GM23338 (cell line): ENCODE measurements at regions not wholly inside any gene's neighbourhood (a gene's known extent, or its start where the extent isn't known, plus 50 kb on each side); places are given as distances from the start of the nearest gene placed in this dataset.

Experiments used
- ATAC-seq: fragments of 200-7000 bp; cut with Tn5 transposase; 3 replicates; pipeline ENCODE4 v1.9.1; 2020
- DNase-seq: peaks from one replicate; pipeline ENCODE4 v3.0.0-alpha.2; 2015; ENCODE audit warnings: low spot score
- H2AFZ ChIP-seq: fragments of 200-600 bp; sonication (generic); 2 replicates; pipeline ENCODE4 v1.8.0; 2016; ENCODE audit warnings: antibody characterized with exemption, mild to moderate bottlenecking, moderate library complexity
- H3F3A ChIP-seq: fragments of 200-600 bp; sonication (generic); replicated peaks from 2 replicates; pipeline ENCODE4 v1.8.0; 2017; ENCODE audit warnings: antibody characterized with exemption, mixed run types, low read depth
- H3K27ac ChIP-seq: fragments of 200-600 bp; sonication (generic); 2 replicates; pipeline ENCODE4 v1.6.1; 2016; ENCODE audit warnings: low read depth
- H3K27me3 ChIP-seq: fragments of 200-600 bp; sonication (generic); 2 replicates; pipeline ENCODE4 v1.8.0; 2016; ENCODE audit warnings: mild to moderate bottlenecking, mixed run types, moderate library complexity; ENCODE audit not compliant: insufficient read depth
- H3K36me3 ChIP-seq: fragments of 200-600 bp; sonication (generic); 2 replicates; pipeline ENCODE4 v1.8.0; 2016; ENCODE audit warnings: mild to moderate bottlenecking; ENCODE audit not compliant: insufficient read depth
- H3K4me1 ChIP-seq: fragments of 200-600 bp; sonication (generic); 2 replicates; pipeline ENCODE4 v1.8.0; 2016; ENCODE audit warnings: mild to moderate bottlenecking, moderate library complexity; ENCODE audit not compliant: insufficient read depth
- H3K4me2 ChIP-seq: fragments of 200-600 bp; sonication (generic); 2 replicates; pipeline ENCODE4 v1.7.1; 2017; ENCODE audit warnings: mixed run types
- H3K4me3 ChIP-seq: fragments of 200-600 bp; sonication (generic); 2 replicates; pipeline ENCODE4 v1.6.1; 2016; ENCODE audit warnings: mixed run types
- H3K79me2 ChIP-seq: fragments of 200-600 bp; sonication (generic); replicated peaks from 2 replicates; pipeline ENCODE4 v1.8.0; 2017; ENCODE audit warnings: mild to moderate bottlenecking; ENCODE audit not compliant: insufficient read depth
- H3K9me2 ChIP-seq: fragments of 200-600 bp; sonication (generic); 2 replicates; pipeline ENCODE4 v1.8.0; 2017; ENCODE audit not compliant: insufficient read depth
- H4K20me1 ChIP-seq: fragments of 200-600 bp; sonication (generic); replicated peaks from 2 replicates; pipeline ENCODE4 v1.8.0; 2017; ENCODE audit warnings: mild to moderate bottlenecking; ENCODE audit not compliant: insufficient read depth
- H3K27ac Mint-ChIP-seq: 2 replicates; pipeline ENCODE4 v1.8.0; 2020; ENCODE audit warnings: inconsistent platforms, mild to moderate bottlenecking, moderate library complexity, mixed read lengths
- H3K27me3 Mint-ChIP-seq: 3 replicates; pipeline ENCODE4 v1.8.0; 2022; ENCODE audit warnings: low read depth, mild to moderate bottlenecking, moderate library complexity, mixed read lengths, inconsistent platforms; ENCODE audit not compliant: insufficient read depth, poor library complexity
- H3K36me3 Mint-ChIP-seq: 3 replicates; pipeline ENCODE4 v1.8.0; 2021; ENCODE audit warnings: low read depth, mild to moderate bottlenecking, inconsistent platforms, moderate library complexity, mixed read lengths
- H3K4me1 Mint-ChIP-seq: 3 replicates; pipeline ENCODE4 v1.8.0; 2020; ENCODE audit warnings: mild to moderate bottlenecking, inconsistent platforms, mixed read lengths
- H3K4me3 Mint-ChIP-seq: 3 replicates; pipeline ENCODE4 v1.8.0; 2021; ENCODE audit warnings: moderate library complexity, mild to moderate bottlenecking, inconsistent platforms, mixed read lengths
- H3K9me3 Mint-ChIP-seq: 3 replicates; pipeline ENCODE4 v1.8.0; 2020; ENCODE audit warnings: moderate library complexity, mild to moderate bottlenecking, inconsistent platforms, mixed read lengths
- EZH2 ChIP-seq: fragments of 200-600 bp; sonication (generic); IDR thresholded peaks from one replicate; pipeline ENCODE4 v1.8.0; 2017; ENCODE audit warnings: antibody characterized with exemption, mild to moderate bottlenecking, low read depth; ENCODE audit not compliant: unreplicated experiment
- EZH2phosphoT487 ChIP-seq: fragments of 200-600 bp; sonication (generic); IDR thresholded peaks from one replicate; pipeline ENCODE4 v1.8.1; 2018; ENCODE audit warnings: antibody characterized with exemption; ENCODE audit not compliant: unreplicated experiment
- JUNB ChIP-seq: IDR thresholded peaks from one replicate; pipeline ENCODE4 v1.6.1; 2016; ENCODE audit warnings: antibody characterized with exemption; ENCODE audit not compliant: unreplicated experiment
- NANOG ChIP-seq: IDR thresholded peaks from 2 replicates; pipeline ENCODE4 v1.6.1; 2016; ENCODE audit warnings: antibody characterized with exemption, borderline replicate concordance
- POLR2AphosphoS5 ChIP-seq: IDR thresholded peaks from 2 replicates; pipeline ENCODE4 v1.6.1; 2016; ENCODE audit warnings: antibody characterized with exemption, low read depth
- STAT1 ChIP-seq: IDR thresholded peaks from one replicate; pipeline ENCODE4 v1.6.1; 2016; ENCODE audit warnings: antibody characterized with exemption; ENCODE audit not compliant: unreplicated experiment
- ZNF114 ChIP-seq: fragments of 250-450 bp; sonication (Bioruptor Pico); IDR thresholded peaks from 2 replicates; pipeline ENCODE4 v1.5.0; 2020; ENCODE audit warnings: mild to moderate bottlenecking, moderate library complexity
- ZNF331 ChIP-seq: fragments of 250-450 bp; sonication (Bioruptor Pico); IDR thresholded peaks from 2 replicates; pipeline ENCODE4 v1.5.0; 2020; ENCODE audit warnings: low read depth, mild to moderate bottlenecking, moderate library complexity
- TF ChIP-seq, protein P1 (sequence below): fragments of 250-450 bp; sonication (Bioruptor Pico); IDR thresholded peaks from 2 replicates; pipeline ENCODE4 v1.5.0; 2020; ENCODE audit warnings: mild to moderate bottlenecking, moderate library complexity
- TF ChIP-seq, protein P2 (sequence below): IDR thresholded peaks from 2 replicates; pipeline ENCODE4 v1.6.1; 2016; ENCODE audit warnings: antibody characterized with exemption

DNA sequence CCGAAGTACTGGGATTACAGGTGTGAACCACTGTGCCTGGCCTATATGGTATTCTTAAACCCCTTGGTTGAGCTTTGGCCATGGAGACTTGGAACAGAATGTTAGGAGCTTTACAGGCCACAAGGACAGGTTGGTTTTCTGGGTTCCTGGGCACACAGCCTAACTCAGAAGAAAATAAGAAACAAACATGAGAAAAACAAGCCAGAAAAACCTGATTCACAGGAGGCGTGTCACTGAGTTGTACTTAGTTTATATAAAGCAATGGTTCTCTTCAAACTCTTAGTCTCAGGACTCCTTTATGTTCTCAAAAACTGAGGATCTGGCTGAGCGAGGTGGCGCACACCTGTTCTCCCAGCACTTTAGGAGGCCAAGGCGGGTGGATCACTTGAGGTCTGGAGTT, 125.1 kb upstream of the SPATA13 start (continued):
- TF ChIP-seq, protein P1, sequence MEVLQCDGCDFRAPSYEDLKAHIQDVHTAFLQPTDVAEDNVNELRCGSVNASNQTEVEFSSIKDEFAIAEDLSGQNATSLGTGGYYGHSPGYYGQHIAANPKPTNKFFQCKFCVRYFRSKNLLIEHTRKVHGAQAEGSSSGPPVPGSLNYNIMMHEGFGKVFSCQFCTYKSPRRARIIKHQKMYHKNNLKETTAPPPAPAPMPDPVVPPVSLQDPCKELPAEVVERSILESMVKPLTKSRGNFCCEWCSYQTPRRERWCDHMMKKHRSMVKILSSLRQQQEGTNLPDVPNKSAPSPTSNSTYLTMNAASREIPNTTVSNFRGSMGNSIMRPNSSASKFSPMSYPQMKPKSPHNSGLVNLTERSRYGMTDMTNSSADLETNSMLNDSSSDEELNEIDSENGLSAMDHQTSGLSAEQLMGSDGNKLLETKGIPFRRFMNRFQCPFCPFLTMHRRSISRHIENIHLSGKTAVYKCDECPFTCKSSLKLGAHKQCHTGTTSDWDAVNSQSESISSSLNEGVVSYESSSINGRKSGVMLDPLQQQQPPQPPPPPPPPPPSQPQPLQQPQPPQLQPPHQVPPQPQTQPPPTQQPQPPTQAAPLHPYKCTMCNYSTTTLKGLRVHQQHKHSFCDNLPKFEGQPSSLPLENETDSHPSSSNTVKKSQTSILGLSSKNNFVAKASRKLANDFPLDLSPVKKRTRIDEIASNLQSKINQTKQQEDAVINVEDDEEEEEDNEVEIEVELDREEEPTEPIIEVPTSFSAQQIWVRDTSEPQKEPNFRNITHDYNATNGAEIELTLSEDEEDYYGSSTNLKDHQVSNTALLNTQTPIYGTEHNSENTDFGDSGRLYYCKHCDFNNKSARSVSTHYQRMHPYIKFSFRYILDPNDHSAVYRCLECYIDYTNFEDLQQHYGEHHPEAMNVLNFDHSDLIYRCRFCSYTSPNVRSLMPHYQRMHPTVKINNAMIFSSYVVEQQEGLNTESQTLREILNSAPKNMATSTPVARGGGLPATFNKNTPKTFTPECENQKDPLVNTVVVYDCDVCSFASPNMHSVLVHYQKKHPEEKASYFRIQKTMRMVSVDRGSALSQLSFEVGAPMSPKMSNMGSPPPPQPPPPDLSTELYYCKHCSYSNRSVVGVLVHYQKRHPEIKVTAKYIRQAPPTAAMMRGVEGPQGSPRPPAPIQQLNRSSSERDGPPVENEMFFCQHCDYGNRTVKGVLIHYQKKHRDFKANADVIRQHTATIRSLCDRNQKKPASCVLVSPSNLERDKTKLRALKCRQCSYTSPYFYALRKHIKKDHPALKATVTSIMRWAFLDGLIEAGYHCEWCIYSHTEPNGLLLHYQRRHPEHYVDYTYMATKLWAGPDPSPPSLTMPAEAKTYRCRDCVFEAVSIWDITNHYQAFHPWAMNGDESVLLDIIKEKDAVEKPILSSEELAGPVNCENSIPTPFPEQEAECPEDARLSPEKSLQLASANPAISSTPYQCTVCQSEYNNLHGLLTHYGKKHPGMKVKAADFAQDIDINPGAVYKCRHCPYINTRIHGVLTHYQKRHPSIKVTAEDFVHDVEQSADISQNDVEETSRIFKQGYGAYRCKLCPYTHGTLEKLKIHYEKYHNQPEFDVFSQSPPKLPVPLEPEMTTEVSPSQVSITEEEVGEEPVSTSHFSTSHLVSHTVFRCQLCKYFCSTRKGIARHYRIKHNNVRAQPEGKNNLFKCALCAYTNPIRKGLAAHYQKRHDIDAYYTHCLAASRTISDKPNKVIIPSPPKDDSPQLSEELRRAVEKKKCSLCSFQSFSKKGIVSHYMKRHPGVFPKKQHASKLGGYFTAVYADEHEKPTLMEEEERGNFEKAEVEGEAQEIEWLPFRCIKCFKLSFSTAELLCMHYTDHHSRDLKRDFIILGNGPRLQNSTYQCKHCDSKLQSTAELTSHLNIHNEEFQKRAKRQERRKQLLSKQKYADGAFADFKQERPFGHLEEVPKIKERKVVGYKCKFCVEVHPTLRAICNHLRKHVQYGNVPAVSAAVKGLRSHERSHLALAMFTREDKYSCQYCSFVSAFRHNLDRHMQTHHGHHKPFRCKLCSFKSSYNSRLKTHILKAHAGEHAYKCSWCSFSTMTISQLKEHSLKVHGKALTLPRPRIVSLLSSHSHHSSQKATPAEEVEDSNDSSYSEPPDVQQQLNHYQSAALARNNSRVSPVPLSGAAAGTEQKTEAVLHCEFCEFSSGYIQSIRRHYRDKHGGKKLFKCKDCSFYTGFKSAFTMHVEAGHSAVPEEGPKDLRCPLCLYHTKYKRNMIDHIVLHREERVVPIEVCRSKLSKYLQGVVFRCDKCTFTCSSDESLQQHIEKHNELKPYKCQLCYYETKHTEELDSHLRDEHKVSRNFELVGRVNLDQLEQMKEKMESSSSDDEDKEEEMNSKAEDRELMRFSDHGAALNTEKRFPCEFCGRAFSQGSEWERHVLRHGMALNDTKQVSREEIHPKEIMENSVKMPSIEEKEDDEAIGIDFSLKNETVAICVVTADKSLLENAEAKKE: no peak
- no peak for TF ChIP-seq STAT1
- no peak for TF ChIP-seq ZNF331 (CRISPR knock-in tag)
- TF ChIP-seq JUNB: no peak
- no peak for TF ChIP-seq ZNF114 (CRISPR knock-in tag)

DNA sequence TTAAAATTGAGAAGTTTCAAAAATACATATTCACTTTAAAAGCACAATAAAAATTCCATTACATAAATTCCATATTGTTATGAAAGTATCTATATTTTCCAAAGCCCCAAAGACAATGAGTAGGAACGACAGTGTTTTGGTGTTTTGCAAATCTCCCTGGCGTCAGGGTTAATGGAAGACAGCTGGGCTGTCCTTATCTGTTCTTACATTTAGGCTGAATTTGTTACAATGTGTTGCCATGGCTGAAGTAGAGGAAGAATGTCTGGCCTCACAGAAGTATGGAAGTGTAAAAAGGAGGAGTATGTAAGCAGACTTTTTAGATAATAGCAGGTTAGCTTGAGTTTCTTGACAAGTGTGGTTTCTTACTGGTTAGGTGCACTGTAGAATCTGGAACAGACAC, 124.4 kb upstream of the SPATA13 start:
- H3K9me3 Mint-ChIP-seq: no peaks in the 10 kb centered on the region
- no peak overlapping the region for H3K4me2 ChIP-seq
- H3K27ac Mint-ChIP-seq: no peak overlapping the region
- no peaks in the 10 kb centered on the region for H3K36me3 ChIP-seq
- H2AFZ ChIP-seq: peak overlapping the region; percentile 9; the same call in 1 of the 2 replicates
- no peaks in the 10 kb centered on the region for H3K36me3 Mint-ChIP-seq
- DNase-seq (no peak), ATAC-seq (no peak)
- no peaks in the 10 kb centered on the region for H4K20me1 ChIP-seq
- peaks cover 20% of the 10 kb centered on the region for H3K4me1 Mint-ChIP-seq
- H3K79me2 ChIP-seq: no peaks in the 10 kb centered on the region
- H3F3A ChIP-seq: no peaks in the 10 kb centered on the region
- no peak overlapping the region for H3K27ac ChIP-seq
- no peaks in the 10 kb centered on the region for H3K27me3 ChIP-seq
- no peak overlapping the region for H3K4me3 Mint-ChIP-seq
- H3K9me2 ChIP-seq: no peaks in the 10 kb centered on the region
- H3K27me3 Mint-ChIP-seq: peaks cover 22% of the 10 kb centered on the region
- no peak overlapping the region for H3K4me3 ChIP-seq
- H3K4me1 ChIP-seq: no peaks in the 10 kb centered on the region; the same call in 1 of the 2 replicates
- TF ChIP-seq, protein P1: no peak
- TF ChIP-seq EZH2phosphoT487: no peak
- no peak for TF ChIP-seq JUNB
- TF ChIP-seq NANOG: no peak
- no peak for TF ChIP-seq POLR2AphosphoS5
- TF ChIP-seq EZH2: no peak
- no peak for TF ChIP-seq STAT1
- no peak for TF ChIP-seq ZNF331 (CRISPR knock-in tag)
- TF ChIP-seq, protein P2, sequence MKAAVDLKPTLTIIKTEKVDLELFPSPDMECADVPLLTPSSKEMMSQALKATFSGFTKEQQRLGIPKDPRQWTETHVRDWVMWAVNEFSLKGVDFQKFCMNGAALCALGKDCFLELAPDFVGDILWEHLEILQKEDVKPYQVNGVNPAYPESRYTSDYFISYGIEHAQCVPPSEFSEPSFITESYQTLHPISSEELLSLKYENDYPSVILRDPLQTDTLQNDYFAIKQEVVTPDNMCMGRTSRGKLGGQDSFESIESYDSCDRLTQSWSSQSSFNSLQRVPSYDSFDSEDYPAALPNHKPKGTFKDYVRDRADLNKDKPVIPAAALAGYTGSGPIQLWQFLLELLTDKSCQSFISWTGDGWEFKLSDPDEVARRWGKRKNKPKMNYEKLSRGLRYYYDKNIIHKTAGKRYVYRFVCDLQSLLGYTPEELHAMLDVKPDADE: no peak
